OCI-LY1 (cell line): ENCODE measurements at regions not wholly inside any gene's neighbourhood (a gene's known extent, or its start where the extent isn't known, plus 50 kb on each side); places are given as distances from the start of the nearest gene placed in this dataset.

Experiments used
- CTCF ChIP-seq: fragments of 200-600 bp; sonication (generic), shearing (Covaris generic); IDR thresholded peaks from 2 replicates; pipeline ENCODE4 v1.5.1; 2017; ENCODE audit warnings: mild to moderate bottlenecking, antibody characterized with exemption, low read length, moderate library complexity, mixed read lengths
- EZH2 ChIP-seq: fragments of 200-600 bp; sonication (generic), shearing (Covaris generic); IDR thresholded peaks from 2 replicates; pipeline ENCODE4 v1.8.0; 2017; ENCODE audit warnings: borderline replicate concordance, mixed run types, mild to moderate bottlenecking, antibody characterized with exemption, low read length, moderate library complexity, mixed read lengths

- no peak for TF ChIP-seq CTCF
- no peak for TF ChIP-seq EZH2
Measured at GRCh38 chr2:187769437-187769836, 215.2 kb upstream of the TFPI start.
